HepG2 (cell line): ENCODE measurements at regions not wholly inside any gene's neighbourhood (a gene's known extent, or its start where the extent isn't known, plus 50 kb on each side); places are given as distances from the start of the nearest gene placed in this dataset.
A peak's percentile ranks its signal among the peaks of the same experiment; 100 is the strongest.
"Not testable (repeated sequence)": the region's sequence is repeated elsewhere in the genome, so short reads cannot be mapped to it uniquely, and the experiment has no call there.

Experiments
- ATAC-seq: fragments of 200-7000 bp; cut with Tn5 transposase; 3 replicates; pipeline ENCODE4 v1.9.1; 2020; ENCODE audit warnings: mild to moderate bottlenecking, moderate library complexity
- BruUV-seq: library from RNA; stranded (reverse); fragments of 400-500 nt; replicated peaks from 2 replicates; lab custom pipeline; 2021; lab: Mats Ljungman, UMichigan
- CTCF ChIA-PET: fragments of 300-600 bp; formaldehyde crosslinking; extraction: SDS; loops from one replicate; lab custom pipeline; 2021; ENCODE audit warnings: low total read pairs, inconsistent platforms, low intra/inter-chr PET ratio; lab: Yijun Ruan, JAX
- POLR2A ChIA-PET: fragments of 350-600 bp; sonication (Branson Sonifier 250); formaldehyde crosslinking; loops from one replicate; lab custom pipeline; 2020; ENCODE audit warnings: antibody characterized with exemption, inconsistent platforms; lab: Yijun Ruan, JAX
- DNase-seq: peaks from one replicate; pipeline ENCODE4 v3.0.0-alpha.2; 2015; ENCODE audit warnings: low spot score
- FAIRE-seq: peaks from 3 replicates; lab custom pipeline; 2011; peaks lifted over from hg19 to GRCh38; lab: Jason Lieb, UNC
- H2AFZ ChIP-seq: one replicate; pipeline ENCODE4 v1.6.1; 2011; ENCODE audit warnings: low read length, inconsistent platforms
- H3K27ac ChIP-seq: fragments of 300-600 bp; 3 replicates; pipeline ENCODE4 v1.8.0; 2011; ENCODE audit warnings: mixed run types, mild to moderate bottlenecking, mixed read lengths, low read length, inconsistent platforms; ENCODE audit not compliant: insufficient read depth; ENCODE audit errors: extremely low read length
- H3K27me3 ChIP-seq, 2 experiments: fragments of 200-600 bp in 1 of 2; 2 replicates in 1 of 2; 3 replicates in 1 of 2; pipeline versions ENCODE4 v1.6.0 to v1.8.0; 2011; ENCODE audit warnings: low read length in 2 of 2, mild to moderate bottlenecking in 2 of 2, moderate library complexity in 2 of 2, inconsistent platforms in 1 of 2; ENCODE audit not compliant: insufficient read depth in 2 of 2, control insufficient read depth in 1 of 2
- H3K36me3 ChIP-seq, 2 experiments: fragments of 200-600 bp in 1 of 2; replicated peaks in 1 of 2; 2 replicates in 1 of 2; 3 replicates in 1 of 2; pipeline versions ENCODE4 v1.5.1 to v1.8.0; 2011; ENCODE audit warnings: low read length in 2 of 2, inconsistent platforms in 1 of 2; ENCODE audit not compliant: insufficient read depth in 2 of 2, control insufficient read depth in 1 of 2
- H3K4me1 ChIP-seq: 2 replicates; pipeline ENCODE4 v1.5.1; 2012; ENCODE audit warnings: low read length, inconsistent platforms; ENCODE audit not compliant: insufficient read depth
- H3K4me2 ChIP-seq: 2 replicates; pipeline ENCODE4 v1.6.0; 2011; ENCODE audit warnings: low read depth, low read length, inconsistent platforms
- H3K4me3 ChIP-seq, 3 experiments: fragments of 200-600 bp in 1 of 3; sonication (generic), shearing (Covaris generic) in 1 of 3; replicated peaks in 1 of 3; 2 replicates each; pipeline ENCODE4 v1.5.1; 2011 to 2016; ENCODE audit warnings: low read length in 3 of 3, inconsistent platforms in 2 of 3, low read depth in 2 of 3, mild to moderate bottlenecking in 2 of 3, control low read depth in 1 of 3, mixed read lengths in 1 of 3; ENCODE audit not compliant: insufficient read depth in 1 of 3
- H3K79me2 ChIP-seq: one replicate; pipeline ENCODE4 v1.6.1; 2011; ENCODE audit warnings: low read length, inconsistent platforms; ENCODE audit not compliant: insufficient read depth
- H3K9ac ChIP-seq: 2 replicates; pipeline ENCODE4 v1.6.0; 2011; ENCODE audit warnings: mild to moderate bottlenecking, low read depth, low read length, inconsistent platforms; ENCODE audit not compliant: insufficient read depth
- H3K9me3 ChIP-seq: 2 replicates; pipeline ENCODE4 v1.5.1; 2012; ENCODE audit warnings: mild to moderate bottlenecking, low read length
- H4K20me1 ChIP-seq: 2 replicates; pipeline ENCODE4 v1.6.0; 2011; ENCODE audit warnings: inconsistent platforms, mild to moderate bottlenecking, low read length, moderate library complexity; ENCODE audit not compliant: insufficient read depth
- MAFF ChIP-seq: IDR thresholded peaks from 2 replicates; pipeline ENCODE4 v1.6.1; 2011; ENCODE audit warnings: low read depth, low read length, improper control_type of control experiment
- MAFK ChIP-seq, 2 experiments: IDR thresholded peaks in 1 of 2; conservative IDR thresholded peaks in 1 of 2; 2 replicates each; pipeline ENCODE4 v1.6.1; 2011; ENCODE audit warnings: improper control_type of control experiment in 2 of 2, low read length in 2 of 2
- NFAT5 ChIP-seq: sonication (generic); formaldehyde crosslinking; IDR thresholded peaks from 2 replicates; pipeline ENCODE4 v1.4.0; 2020; ENCODE audit warnings: missing genetic modification reagents
- TCF7 ChIP-seq: sonication (generic); IDR thresholded peaks from 2 replicates; pipeline ENCODE4 v1.6.1; 2016; ENCODE audit warnings: antibody characterized with exemption, low read depth
- ZNF260 ChIP-seq: sonication (generic); formaldehyde crosslinking; IDR thresholded peaks from 2 replicates; pipeline ENCODE4 v1.4.0; 2020; ENCODE audit warnings: missing genetic modification reagents, low read depth, mild to moderate bottlenecking, borderline replicate concordance
- ZNF264 ChIP-seq: sonication (generic); formaldehyde crosslinking; IDR thresholded peaks from 2 replicates; pipeline ENCODE4 v1.4.0; 2020; ENCODE audit warnings: missing genetic modification reagents
- ZNF720 ChIP-seq: sonication (generic); formaldehyde crosslinking; IDR thresholded peaks from 2 replicates; pipeline ENCODE4 v1.4.0; 2020; ENCODE audit warnings: missing genetic modification reagents
- WGBS: methylation state at CpG from one replicate; pipeline ENCODE4 v1.1.6; 2017; ENCODE audit warnings: low lambda C conversion rate; 5-methylcytosine and 5-hydroxymethylcytosine counted together
- in situ Hi-C: cut with HindIII; loops from 2 replicates; pipeline ENCODE4 v1.10.0; 2017; ENCODE audit warnings: low pct_unique_long_range_greater_than_20kb; ENCODE audit not compliant: extremely low pct_ligation_motif_present
- intact Hi-C: fragments of 100-400 bp; cut with micrococcal nuclease; formaldehyde crosslinking; loops from one replicate; pipeline ENCODE4 v1.10.0; 2022; ENCODE audit not compliant: unreplicated experiment

- TF ChIP-seq ZNF260 (CRISPR knock-in tag) (no peak), NFAT5 (CRISPR knock-in tag) (no peak), ZNF264 (CRISPR knock-in tag) (no peak), ZNF720 (no peak), TCF7 (no peak)
Observed at GRCh38 chr1:196034080-196034706, 574.0 kb downstream of the KCNT2 start (continued).

DNA sequence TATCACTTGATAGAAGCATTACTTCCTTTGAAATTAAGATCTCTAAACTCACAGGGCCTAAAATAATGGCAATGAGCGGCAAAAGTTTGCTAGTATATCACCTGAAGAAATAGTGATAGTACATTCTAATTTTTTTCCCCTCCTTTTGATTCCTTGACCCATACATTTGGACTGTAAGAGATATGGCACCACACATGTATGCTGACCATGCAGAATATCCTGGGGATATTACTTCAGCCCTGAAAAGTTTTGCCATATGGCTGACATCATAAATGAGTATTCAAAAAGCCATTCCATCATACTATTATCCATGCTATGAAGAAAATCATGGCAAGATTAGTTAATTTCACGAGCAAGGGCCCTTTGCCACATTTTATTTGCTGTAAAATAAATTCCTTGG lies 576.9 kb downstream of the KCNT2 start:
- not testable (repeated sequence) for H3K27me3 ChIP-seq, H2AFZ ChIP-seq, BruUV-seq, H3K36me3 ChIP-seq, H3K4me3 ChIP-seq
- TF ChIP-seq MAFK (conservative IDR thresholded peaks at IDR 0.05 in 1 of 2, IDR thresholded peaks at IDR 0.05 in 1 of 2; ENCODE audit: low read length in 2 of 2) (peak; percentile 20 to 65; a peak in 3 of 4 replicates), MAFF (0 out of 2 replicates have a peak, but pooled peaks have one; percentile 22)
- TF ChIP-seq, all 625 proteins: peak for 2; not testable (repeated sequence) for 623
- intact Hi-C loops, FAIRE-seq, H3K4me1 ChIP-seq, H3K4me2 ChIP-seq, DNase-seq, H3K79me2 ChIP-seq, H3K9me3 ChIP-seq, in situ Hi-C loops, H3K27ac ChIP-seq, ATAC-seq, H4K20me1 ChIP-seq, H3K9ac ChIP-seq, POLR2A ChIA-PET, CTCF ChIA-PET: not testable (repeated sequence)
- 0% methylated on average over 2 of the region's 2 CpGs for WGBS
